BLaER1 treated with 17β-estradiol and CSF1 and Interleukin-3, amounts not matched to agents 10 nM and 100 nM (cell line): ENCODE measurements at regions not wholly inside any gene's neighbourhood (a gene's known extent, or its start where the extent isn't known, plus 50 kb on each side); places are given as distances from the start of the nearest gene placed in this dataset.
"Not testable (repeated sequence)": the region's sequence is repeated elsewhere in the genome, so short reads cannot be mapped to it uniquely, and the experiment has no call there.

Experiments
- H3K27ac ChIP-seq, 11 experiments: shearing (Covaris generic); formaldehyde crosslinking; 2 replicates each; pipeline ENCODE4 v1.8.1; 2022
- H3K27me3 ChIP-seq, 11 experiments: shearing (Covaris generic); formaldehyde crosslinking; 2 replicates each; pipeline ENCODE4 v1.8.1; 2022
- H3K36me3 ChIP-seq, 11 experiments: shearing (Covaris generic); formaldehyde crosslinking; 2 replicates each; pipeline ENCODE4 v1.8.1; 2022
- H3K4me1 ChIP-seq, 10 experiments: shearing (Covaris generic); formaldehyde crosslinking; 2 replicates each; pipeline ENCODE4 v1.8.1; 2022
- H3K4me2 ChIP-seq, 11 experiments: shearing (Covaris generic); formaldehyde crosslinking; 2 replicates each; pipeline ENCODE4 v1.8.1; 2022
- H3K4me3 ChIP-seq, 10 experiments: shearing (Covaris generic); formaldehyde crosslinking; 2 replicates each; pipeline ENCODE4 v1.8.1; 2022
- H3K9ac ChIP-seq, 11 experiments: shearing (Covaris generic); formaldehyde crosslinking; 2 replicates each; pipeline ENCODE4 v1.8.1; 2022
- H3K9me3 ChIP-seq, 11 experiments: shearing (Covaris generic); formaldehyde crosslinking; replicated peaks in 1 of 11; 2 replicates each; pipeline ENCODE4 v1.8.1; 2022
- H4K20me1 ChIP-seq, 11 experiments: shearing (Covaris generic); formaldehyde crosslinking; 2 replicates each; pipeline ENCODE4 v1.8.1; 2022
- Cebpa-rat ChIP-seq, 11 experiments: shearing (Covaris generic); IDR thresholded peaks; 2 replicates each; pipeline ENCODE4 v1.8.1; 2022

GRCh38 chr10:71083716-71083975, 128.7 kb upstream of the UNC5B start:
- Histone ChIP-seq H3K4me1 (peaks cover 13 to 48% (median 18%) of the 10 kb centered on the region in 10 experiments), H3K9ac (no peak overlapping the region; a peak in 1 of 22 replicates), H3K27ac (peak overlapping the region in 2 of 11 experiments; percentile 6 to 52; a peak in 2 of 22 replicates), H3K27me3 (no peaks in the 10 kb centered on the region), H3K4me2 (peak overlapping the region in 3 of 11 experiments; percentile 25 to 66 (median 65); a peak in 5 of 22 replicates), H3K9me3 (no peaks in the 10 kb centered on the region), H3K4me3 (no peak overlapping the region), H3K36me3 (no peaks in the 10 kb centered on the region), H4K20me1 (no peaks in the 10 kb centered on the region; a peak in 1 of 22 replicates)
- TF ChIP-seq Cebpa-rat (IDR thresholded peaks at IDR 0.05), result no peak

- H3K9ac ChIP-seq, result no peak overlapping the region
- no peak for TF ChIP-seq Cebpa-rat (IDR thresholded peaks at IDR 0.05)
- peaks cover 13 to 48% (median 18%) of the 10 kb centered on the region in 10 experiments for H3K4me1 ChIP-seq
- H3K36me3 ChIP-seq, result no peaks in the 10 kb centered on the region
- peak overlapping the region in 1 of 11 experiments; percentile 52; a peak in 1 of 22 replicates for H3K27ac ChIP-seq
- H3K27me3 ChIP-seq, result no peaks in the 10 kb centered on the region
- no peaks in the 10 kb centered on the region for H3K9me3 ChIP-seq
- H3K4me3 ChIP-seq, result no peak overlapping the region
- H4K20me1 ChIP-seq, result no peaks in the 10 kb centered on the region; a peak in 1 of 22 replicates
- peak overlapping the region in 3 of 11 experiments; percentile 25 to 66 (median 65); a peak in 4 of 22 replicates for H3K4me2 ChIP-seq
These were observed 128.1 kb upstream of the UNC5B start for GRCh38 chr10:71084061-71084817.

DNA sequence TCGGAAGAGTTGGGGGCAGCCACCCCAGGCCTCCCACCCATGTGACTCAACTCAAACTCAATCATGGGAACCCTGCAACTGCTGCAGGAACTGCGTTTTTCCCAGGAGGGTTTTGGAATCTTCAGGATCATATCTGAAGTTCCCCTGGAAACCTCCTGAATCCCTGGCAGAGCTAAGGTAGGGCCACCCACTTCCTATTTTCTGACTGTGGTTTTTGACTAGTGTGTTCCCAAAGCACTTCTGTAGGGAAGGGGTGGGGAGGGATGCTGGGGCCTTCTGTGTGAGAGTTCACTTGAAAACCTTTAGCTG, 127.6 kb upstream of the UNC5B start:
- H4K20me1 ChIP-seq, result no peaks in the 10 kb centered on the region; a peak in 1 of 22 replicates
- no peaks in the 10 kb centered on the region for H3K27me3 ChIP-seq
- H3K27ac ChIP-seq, result no peak overlapping the region
- peak overlapping the region in 2 of 11 experiments; percentile 65 to 66; a peak in 3 of 22 replicates for H3K4me2 ChIP-seq
- no peaks in the 10 kb centered on the region for H3K9me3 ChIP-seq
- no peak overlapping the region for H3K9ac ChIP-seq
- H3K4me1 ChIP-seq, result peaks cover 13 to 47% (median 18%) of the 10 kb centered on the region in 10 experiments
- H3K4me3 ChIP-seq, result no peak overlapping the region
- no peaks in the 10 kb centered on the region for H3K36me3 ChIP-seq
- TF ChIP-seq Cebpa-rat (IDR thresholded peaks at IDR 0.05), result no peak

DNA sequence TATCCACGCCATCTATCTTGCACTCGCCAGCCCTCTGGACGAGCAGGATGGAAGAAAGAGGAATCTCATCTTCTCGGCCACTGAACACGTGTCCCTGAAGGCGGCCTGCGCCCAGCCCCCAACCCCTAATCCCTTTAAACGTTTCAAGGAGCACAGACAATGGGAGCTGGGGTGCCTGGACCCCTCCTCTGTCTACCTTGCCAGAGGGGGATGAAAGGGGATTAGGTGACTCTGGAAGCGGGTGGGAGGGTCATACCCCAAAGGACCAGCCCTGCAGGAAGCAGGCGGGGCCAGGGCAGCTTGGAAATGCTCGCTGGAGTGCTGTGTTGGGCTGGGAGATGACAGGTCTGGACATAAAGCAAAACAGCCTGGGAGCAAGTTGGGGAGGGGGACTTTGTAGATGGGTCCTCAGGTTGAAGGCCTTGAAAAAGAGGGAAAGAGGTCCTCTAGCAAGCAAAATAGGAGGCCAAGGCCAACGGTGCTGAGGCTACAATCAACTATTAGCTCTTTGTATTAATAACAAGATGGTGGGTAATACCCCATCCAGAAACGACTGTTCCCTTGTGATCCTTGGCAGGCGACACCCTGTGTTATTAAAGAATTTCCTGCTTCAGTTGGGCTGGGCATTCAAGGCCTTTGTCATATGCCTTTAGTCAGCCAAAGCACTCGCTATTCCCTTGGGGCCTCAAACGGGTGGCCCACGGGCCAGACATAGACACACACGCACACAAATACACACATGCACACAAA, 126.5 kb upstream of the UNC5B start:
- H3K9ac ChIP-seq, result no peak overlapping the region
- H3K4me3 ChIP-seq, result no peak overlapping the region
- no peaks in the 10 kb centered on the region for H3K9me3 ChIP-seq
- no peak for TF ChIP-seq Cebpa-rat (IDR thresholded peaks at IDR 0.05)
- H4K20me1 ChIP-seq, result no peaks in the 10 kb centered on the region; a peak in 1 of 22 replicates
- H3K4me2 ChIP-seq, result no peak overlapping the region
- no peaks in the 10 kb centered on the region for H3K36me3 ChIP-seq
- no peak overlapping the region for H3K27ac ChIP-seq
- H3K4me1 ChIP-seq, result peaks cover 3 to 36% (median 8%) of the 10 kb centered on the region in 10 experiments
- H3K27me3 ChIP-seq, result no peaks in the 10 kb centered on the region

GRCh38 chr10:71086439-71087080, 125.8 kb upstream of the UNC5B start:
- Histone ChIP-seq H3K9ac (no peak overlapping the region), H3K4me3 (no peak overlapping the region), H4K20me1 (no peaks in the 10 kb centered on the region; a peak in 1 of 22 replicates), H3K4me1 (peaks cover 0 to 35% (median 4%) of the 10 kb centered on the region in 10 experiments; a peak in 8 of 20 replicates), H3K9me3 (no peaks in the 10 kb centered on the region), H3K36me3 (no peaks in the 10 kb centered on the region), H3K27me3 (no peaks in the 10 kb centered on the region), H3K4me2 (no peak overlapping the region), H3K27ac (no peak overlapping the region)
- no peak for TF ChIP-seq Cebpa-rat (IDR thresholded peaks at IDR 0.05)

DNA sequence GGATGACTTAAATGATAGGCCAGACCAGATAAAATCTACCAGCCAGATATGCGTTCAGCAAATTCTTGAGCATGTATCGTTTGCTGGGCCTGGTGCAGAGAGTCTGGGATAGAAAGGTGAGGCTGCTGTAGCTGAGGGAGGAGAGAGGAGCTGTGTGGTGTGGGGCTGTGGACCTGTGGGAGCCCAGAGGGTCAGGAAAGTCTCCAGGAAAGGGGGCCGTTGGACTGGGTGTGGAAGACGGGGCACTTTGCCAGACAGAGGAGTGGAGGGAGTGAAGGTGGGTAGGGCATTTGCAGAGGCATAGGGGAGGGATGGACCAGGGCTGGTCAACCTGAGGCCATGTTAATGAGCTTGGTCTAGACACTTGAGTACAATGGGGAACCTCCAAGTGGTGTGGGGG, 124.7 kb upstream of the UNC5B start:
- H3K27me3 ChIP-seq, result no peaks in the 10 kb centered on the region
- no peak overlapping the region for H3K9ac ChIP-seq
- peaks cover 0 to 3% (median 0%) of the 10 kb centered on the region in 11 experiments; a peak in 1 of 22 replicates for H3K9me3 ChIP-seq
- no peak overlapping the region for H3K4me3 ChIP-seq
- no peak overlapping the region for H3K27ac ChIP-seq
- H3K36me3 ChIP-seq, result no peaks in the 10 kb centered on the region
- no peak overlapping the region for H3K4me2 ChIP-seq
- no peaks in the 10 kb centered on the region; a peak in 1 of 22 replicates for H4K20me1 ChIP-seq
- H3K4me1 ChIP-seq, result peaks cover 0 to 28% (median 0%) of the 10 kb centered on the region in 10 experiments; a peak in 7 of 20 replicates
- no peak for TF ChIP-seq Cebpa-rat (IDR thresholded peaks at IDR 0.05)

GRCh38 chr10:71088054-71088453, 124.3 kb upstream of the UNC5B start:
- Histone ChIP-seq H3K36me3 (no peaks in the 10 kb centered on the region), H3K9me3 (peaks cover 0 to 7% (median 0%) of the 10 kb centered on the region in 11 experiments; a peak in 5 of 22 replicates), H3K9ac (no peak overlapping the region), H3K4me1 (peaks cover 0 to 23% (median 0%) of the 10 kb centered on the region in 10 experiments; a peak in 7 of 20 replicates), H3K4me2 (no peak overlapping the region), H3K27me3 (no peaks in the 10 kb centered on the region), H4K20me1 (no peaks in the 10 kb centered on the region; a peak in 1 of 22 replicates), H3K4me3 (no peak overlapping the region), H3K27ac (no peak overlapping the region)
- TF ChIP-seq Cebpa-rat (IDR thresholded peaks at IDR 0.05), result no peak

DNA sequence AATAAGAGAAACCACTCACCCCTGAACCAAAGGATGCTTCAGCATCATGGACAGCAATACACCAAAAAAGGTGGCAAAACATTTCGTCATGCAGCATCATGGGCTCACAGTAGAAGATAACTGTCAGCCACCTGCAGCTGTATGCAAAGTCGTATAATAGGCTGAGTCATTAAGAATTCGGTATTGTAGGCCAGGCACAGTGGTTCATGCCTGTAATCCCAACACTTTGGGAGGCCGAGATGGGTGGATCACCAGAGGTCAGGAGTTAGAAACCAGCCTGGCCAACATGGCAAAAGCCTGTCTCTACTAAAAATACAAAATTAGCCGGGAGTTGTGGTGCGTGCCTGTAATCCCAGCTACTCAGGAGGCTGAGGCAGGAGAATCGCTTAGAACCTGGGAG, 123.8 kb upstream of the UNC5B start:
- H3K27me3 ChIP-seq, H3K27ac ChIP-seq: not testable (repeated sequence)
- peaks cover 0 to 18% (median 0%) of the 10 kb centered on the region in 10 experiments; a peak in 6 of 20 replicates for H3K4me1 ChIP-seq

DNA sequence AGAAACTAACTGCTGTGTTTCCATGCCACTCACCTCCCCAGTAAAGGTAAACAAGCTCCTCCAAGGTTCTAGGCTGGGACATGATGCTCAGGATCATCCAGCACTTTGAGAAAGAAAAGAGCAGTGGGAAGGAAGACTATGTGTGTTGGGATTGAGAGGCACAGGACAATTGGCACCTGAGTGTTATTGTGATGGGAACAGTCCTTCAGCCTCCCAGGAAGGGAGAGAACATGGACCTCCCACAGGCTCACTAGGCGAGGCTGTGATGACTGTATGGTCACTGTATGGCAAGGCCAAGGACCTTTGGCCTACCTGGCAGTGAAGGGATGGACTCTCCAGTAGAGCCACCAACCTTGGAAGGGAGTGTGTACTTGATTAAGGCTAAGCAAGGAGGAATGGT, 123.2 kb upstream of the UNC5B start:
- Histone ChIP-seq H3K4me1 (peaks cover 0 to 12% (median 0%) of the 10 kb centered on the region in 10 experiments; a peak in 4 of 20 replicates), H3K4me2 (no peak overlapping the region), H3K27me3 (no peaks in the 10 kb centered on the region), H3K4me3 (no peak overlapping the region), H3K9ac (no peak overlapping the region), H4K20me1 (no peaks in the 10 kb centered on the region), H3K27ac (no peak overlapping the region), H3K9me3 (peaks cover 8 to 18% (median 11%) of the 10 kb centered on the region in 11 experiments), H3K36me3 (no peaks in the 10 kb centered on the region)
- TF ChIP-seq Cebpa-rat (IDR thresholded peaks at IDR 0.05), result no peak

More for the DNA sequence above, 123.8 kb upstream of the UNC5B start:
- peaks cover 3 to 12% (median 5%) of the 10 kb centered on the region in 11 experiments for H3K9me3 ChIP-seq
- H4K20me1 ChIP-seq, H3K9ac ChIP-seq, H3K4me3 ChIP-seq, H3K36me3 ChIP-seq, H3K4me2 ChIP-seq: not testable (repeated sequence)
